NT2/D1 (cell line): ENCODE measurements at regions not wholly inside any gene's neighbourhood (a gene's known extent, or its start where the extent isn't known, plus 50 kb on each side); places are given as distances from the start of the nearest gene placed in this dataset.

ENCODE experiments used
- DNase-seq: peaks from one replicate; pipeline ENCODE4 v3.0.0-alpha.2; 2011; ENCODE audit warnings: low read depth, low spot score
- H3K27me3 ChIP-seq: 2 replicates; pipeline ENCODE4 v1.6.0; 2011; ENCODE audit warnings: mild to moderate bottlenecking; ENCODE audit not compliant: insufficient read length, insufficient read depth
- H3K36me3 ChIP-seq: 2 replicates; pipeline ENCODE4 v1.6.1; 2011; ENCODE audit warnings: mild to moderate bottlenecking, low read length, mixed read lengths; ENCODE audit not compliant: insufficient read depth, insufficient read length
- H3K4me1 ChIP-seq: 2 replicates; pipeline ENCODE4 v1.5.1; 2011; ENCODE audit not compliant: insufficient read depth, insufficient read length
- H3K4me3 ChIP-seq: 2 replicates; pipeline ENCODE4 v1.5.1; 2011; ENCODE audit warnings: low read depth; ENCODE audit not compliant: insufficient read length
- H3K9ac ChIP-seq: 2 replicates; pipeline ENCODE4 v1.6.0; 2011; ENCODE audit warnings: low read depth; ENCODE audit not compliant: insufficient read length
- H3K9me3 ChIP-seq: 2 replicates; pipeline ENCODE4 v1.5.1; 2011; ENCODE audit warnings: mild to moderate bottlenecking, low read length; ENCODE audit not compliant: insufficient read depth
- SUZ12 ChIP-seq: IDR thresholded peaks from 2 replicates; pipeline ENCODE4 v1.6.1; 2011; ENCODE audit not compliant: insufficient read length, insufficient read depth; ENCODE audit errors: extremely low read depth
- YY1 ChIP-seq: IDR thresholded peaks from 2 replicates; pipeline ENCODE4 v1.6.1; 2011; ENCODE audit not compliant: insufficient read length, insufficient read depth
- ZNF274 ChIP-seq: IDR thresholded peaks from 2 replicates; pipeline ENCODE4 v1.6.1; 2011; ENCODE audit warnings: mild to moderate bottlenecking, low read depth, low read length

DNA sequence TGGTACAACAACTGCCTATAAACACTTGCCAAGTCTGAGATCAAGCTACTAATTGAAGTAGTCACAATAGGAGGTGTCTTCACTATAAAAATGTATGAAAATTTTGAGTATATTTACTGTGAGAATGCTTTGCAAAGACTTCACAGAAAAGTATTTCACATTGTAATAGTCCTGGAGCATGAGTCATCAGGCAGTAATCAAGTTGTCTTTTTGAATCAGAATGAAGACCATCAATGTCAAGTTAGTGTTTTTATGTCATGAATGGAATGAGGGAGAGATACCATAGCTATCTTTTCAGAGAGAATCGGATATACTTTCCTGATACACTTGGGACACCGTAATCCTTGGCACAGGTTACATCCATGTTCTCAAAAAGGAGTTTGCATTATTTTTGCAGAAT is 466.9 kb upstream of the ARRDC3 start:
- no peak overlapping the region for H3K4me3 ChIP-seq
- no peak for DNase-seq
- H3K27me3 ChIP-seq, result no peaks in the 10 kb centered on the region
- no peak overlapping the region for H3K9ac ChIP-seq
- H3K4me1 ChIP-seq, result no peaks in the 10 kb centered on the region
- no peaks in the 10 kb centered on the region for H3K36me3 ChIP-seq
- TF ChIP-seq YY1 (no peak), ZNF274 (no peak), SUZ12 (no peak)
- no peaks in the 10 kb centered on the region for H3K9me3 ChIP-seq

DNA sequence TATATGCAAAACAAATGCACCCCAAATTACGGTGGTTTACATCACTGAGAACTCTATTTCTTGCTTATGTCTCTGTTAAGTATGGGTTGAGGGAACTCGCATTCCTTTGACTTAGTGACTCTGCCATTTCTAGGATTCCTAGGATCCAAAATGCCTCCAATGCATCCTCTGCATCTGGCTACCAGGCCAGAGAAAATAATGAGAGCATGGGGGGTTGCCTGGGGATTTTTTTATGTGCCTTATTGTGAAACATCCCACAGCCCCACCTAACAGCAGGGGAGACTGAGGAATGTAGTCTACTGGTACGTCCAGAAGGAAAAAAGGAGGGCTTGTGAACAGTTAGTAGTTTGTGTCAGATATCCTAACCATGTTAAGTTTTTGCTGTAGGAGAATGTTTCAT is 466.0 kb upstream of the ARRDC3 start:
- Histone ChIP-seq H3K36me3 (no peaks in the 10 kb centered on the region), H3K4me3 (no peak overlapping the region), H3K4me1 (no peaks in the 10 kb centered on the region), H3K9ac (no peak overlapping the region), H3K9me3 (no peaks in the 10 kb centered on the region), H3K27me3 (no peaks in the 10 kb centered on the region)
- TF ChIP-seq ZNF274, result no peak
- no peak for TF ChIP-seq YY1
- no peak for TF ChIP-seq SUZ12
- DNase-seq, result no peak

DNA sequence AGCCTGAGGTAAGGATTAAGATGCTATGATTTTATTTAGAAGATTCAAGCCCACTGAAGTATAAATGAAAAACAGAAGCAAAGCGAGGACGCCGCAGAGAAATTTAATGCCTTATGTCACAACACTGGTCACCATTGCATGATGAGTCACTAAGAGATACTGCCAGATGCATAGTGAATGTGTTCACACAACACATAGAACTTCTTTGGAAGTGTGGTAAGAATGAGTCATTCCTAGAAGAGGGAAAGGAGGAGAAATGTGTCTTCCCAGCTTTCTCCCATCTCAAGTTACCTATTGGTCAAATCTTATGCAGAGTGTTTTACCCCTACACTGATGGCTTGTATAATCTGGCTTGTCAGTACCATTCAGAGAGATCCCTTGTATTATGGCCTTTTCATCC is 465.3 kb upstream of the ARRDC3 start:
- DNase-seq, result no peak
- no peak for TF ChIP-seq ZNF274
- no peak for TF ChIP-seq YY1
- no peak for TF ChIP-seq SUZ12

DNA sequence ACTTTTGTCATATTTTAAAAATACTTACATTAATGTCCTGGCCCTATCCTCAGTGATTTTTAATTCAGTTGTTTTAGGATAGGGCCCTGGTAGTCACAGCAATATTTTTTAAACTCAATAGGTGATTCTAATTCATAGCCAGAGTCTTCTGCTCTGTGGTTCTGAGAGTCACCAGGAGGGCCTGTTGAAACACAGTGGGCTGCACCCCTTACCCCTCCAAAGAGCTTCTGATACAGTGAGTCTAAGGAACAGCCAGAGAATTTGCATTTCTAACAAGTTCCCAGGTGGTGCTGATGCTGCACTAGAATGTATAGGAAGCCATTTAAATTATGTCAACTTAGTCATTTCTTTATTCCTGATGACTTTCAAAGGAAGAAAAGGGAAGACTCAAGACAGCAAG is 458.3 kb upstream of the ARRDC3 start:
- no peak overlapping the region for H3K9ac ChIP-seq
- H3K9me3 ChIP-seq, result no peaks in the 10 kb centered on the region
- no peaks in the 10 kb centered on the region for H3K27me3 ChIP-seq
- H3K4me3 ChIP-seq, result no peak overlapping the region
- DNase-seq, result no peak
- H3K4me1 ChIP-seq, result no peaks in the 10 kb centered on the region
- H3K36me3 ChIP-seq, result no peaks in the 10 kb centered on the region
- TF ChIP-seq YY1, result no peak
- no peak for TF ChIP-seq ZNF274
- TF ChIP-seq SUZ12, result no peak

More for the DNA sequence above, 465.3 kb upstream of the ARRDC3 start:
- no peaks in the 10 kb centered on the region for H3K36me3 ChIP-seq
- H3K9me3 ChIP-seq, result no peaks in the 10 kb centered on the region
- no peaks in the 10 kb centered on the region for H3K27me3 ChIP-seq
- H3K4me1 ChIP-seq, result no peaks in the 10 kb centered on the region
- no peak overlapping the region for H3K4me3 ChIP-seq
- no peak overlapping the region for H3K9ac ChIP-seq

- DNase-seq, result no peak
- H3K4me3 ChIP-seq, result no peak overlapping the region
- no peaks in the 10 kb centered on the region for H3K9me3 ChIP-seq
- no peaks in the 10 kb centered on the region for H3K4me1 ChIP-seq
- H3K36me3 ChIP-seq, result no peaks in the 10 kb centered on the region
- no peak for TF ChIP-seq YY1
- TF ChIP-seq SUZ12, result no peak
- TF ChIP-seq ZNF274, result no peak
- H3K9ac ChIP-seq, result no peak overlapping the region
- H3K27me3 ChIP-seq, result no peaks in the 10 kb centered on the region
These were observed 457.3 kb upstream of the ARRDC3 start for GRCh38 chr5:91840412-91840811.

- no peaks in the 10 kb centered on the region for H3K9me3 ChIP-seq
- no peaks in the 10 kb centered on the region for H3K36me3 ChIP-seq
- no peak overlapping the region for H3K9ac ChIP-seq
- no peak for DNase-seq
- H3K4me1 ChIP-seq, result no peaks in the 10 kb centered on the region
- H3K4me3 ChIP-seq, result no peak overlapping the region
- no peaks in the 10 kb centered on the region for H3K27me3 ChIP-seq
- no peak for TF ChIP-seq ZNF274
- no peak for TF ChIP-seq YY1
- TF ChIP-seq SUZ12, result no peak
These were observed 456.6 kb upstream of the ARRDC3 start for GRCh38 chr5:91839721-91840120.

DNA sequence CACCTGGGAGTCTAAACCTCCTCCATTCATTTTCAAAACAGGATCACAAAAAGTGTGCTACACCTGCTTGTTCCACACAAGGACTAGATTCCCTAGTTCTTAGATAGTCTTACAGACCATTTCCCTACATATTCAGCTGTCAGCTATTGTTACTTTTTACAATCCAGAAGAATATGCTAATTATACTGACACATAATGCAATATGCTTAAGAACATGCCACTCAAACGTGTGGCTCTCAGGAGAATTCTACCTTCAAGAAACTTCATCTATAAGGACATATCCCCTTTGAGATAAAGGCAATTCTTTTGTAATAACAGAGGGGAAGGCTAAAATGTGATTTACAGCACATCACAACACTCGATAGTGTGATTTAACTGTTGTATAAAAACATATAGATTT is 456.1 kb upstream of the ARRDC3 start:
- H3K9me3 ChIP-seq, result no peaks in the 10 kb centered on the region
- no peak overlapping the region for H3K4me3 ChIP-seq
- DNase-seq, result no peak
- TF ChIP-seq SUZ12 (no peak), YY1 (no peak), ZNF274 (no peak)
- no peaks in the 10 kb centered on the region for H3K27me3 ChIP-seq
- no peaks in the 10 kb centered on the region for H3K36me3 ChIP-seq
- no peaks in the 10 kb centered on the region for H3K4me1 ChIP-seq
- H3K9ac ChIP-seq, result no peak overlapping the region
